ENCODE measurements at regions not wholly inside any gene's neighbourhood (a gene's known extent, or its start where the extent isn't known, plus 50 kb on each side); places are given as distances from the start of the nearest gene placed in this dataset.

- H2BK20ac ChIP-seq (ENCODE audit: low read depth, low read length): no peak overlapping the region
- H3K56ac ChIP-seq (ENCODE audit: extremely low read depth, insufficient read depth, low read length): no peak overlapping the region
- H3K4me2 ChIP-seq (ENCODE audit: low read depth, low read length): no peak overlapping the region
- intact Hi-C loops (cut with micrococcal nuclease): no loop called here
- no peak overlapping the region for H2BK120ac ChIP-seq (ENCODE audit: low read depth, low read length)
- no CpG with 5 or more reads among the region's 3 CpGs for WGBS, 2 experiments (ENCODE audit: extremely low coverage in 2 of 2, insufficient read length in 1 of 2)
- ChIA-PET CTCF (no interaction called here), POLR2A (ENCODE audit: unreplicated experiment) (no interaction called here)
- TF ChIP-seq CEBPB (IDR thresholded peaks at IDR 0.05; ENCODE audit: low read depth, low read length) (no peak), POLR2A (IDR thresholded peaks at IDR 0.05; ENCODE audit: low read depth, low read length) (no peak), FOS (IDR thresholded peaks at IDR 0.05; ENCODE audit: low read depth, low read length) (no peak)
- no peak overlapping the region for H3K27ac ChIP-seq (ENCODE audit: insufficient read depth, low read length)
- H2AK5ac ChIP-seq (ENCODE audit: low read depth, low read length): no peak overlapping the region
- no peaks in the 10 kb centered on the region for H3K9me3 ChIP-seq (ENCODE audit: control insufficient read depth, insufficient read depth, low read length)
- peaks cover 2% of the 10 kb centered on the region; the same call in 1 of the 2 replicates for H3K27me3 ChIP-seq (ENCODE audit: control insufficient read depth, insufficient read depth, low read length)
- H2AK9ac ChIP-seq (replicated peaks; ENCODE audit: low read depth, low read length, poor library complexity): no peak overlapping the region
- H3K23ac ChIP-seq (ENCODE audit: low read depth, low read length): no peak overlapping the region
- dilution Hi-C loops (cut with HindIII; ENCODE audit: low sequenced_read_pairs, unreplicated experiment): no loop called here
- H2BK5ac ChIP-seq (ENCODE audit: low read depth, low read length, poor library complexity, severe bottlenecking): no peak overlapping the region
- ATAC-seq (ENCODE audit: low read depth): no peak
- H4K20me1 ChIP-seq (ENCODE audit: insufficient read depth, low read length): no peaks in the 10 kb centered on the region
- peaks cover 7% of the 10 kb centered on the region for H3K4me1 ChIP-seq (ENCODE audit: control insufficient read depth, insufficient read depth, low read length)
- no peak overlapping the region for H4K5ac ChIP-seq (ENCODE audit: low read depth, low read length)
- no peak overlapping the region for H3K18ac ChIP-seq (ENCODE audit: low read depth, low read length)
- no peak overlapping the region for H3K4ac ChIP-seq (ENCODE audit: low read depth, low read length)
- no peak overlapping the region for H2BK15ac ChIP-seq (ENCODE audit: low read depth, low read length)
- H2AFZ ChIP-seq (replicated peaks; ENCODE audit: low read length, poor library complexity): no peak overlapping the region
- H3K9me1 ChIP-seq (ENCODE audit: insufficient read depth, low read length): peaks cover 5% of the 10 kb centered on the region; the same call in 1 of the 2 replicates
- no peak overlapping the region for H3K4me3 ChIP-seq (ENCODE audit: insufficient read depth, low read depth, low read length)
- no peak overlapping the region for H3K14ac ChIP-seq (replicated peaks; ENCODE audit: low read depth, low read length)
- in situ Hi-C loops (cut with MboI; ENCODE audit: low sequenced_read_pairs): no loop called here
- H4K8ac ChIP-seq (ENCODE audit: low read depth in 2 of 2, low read length in 2 of 2): no peak overlapping the region
- H3K36me3 ChIP-seq (ENCODE audit: control insufficient read depth, insufficient read depth, low read length): no peaks in the 10 kb centered on the region
- BruUV-seq (replicated peaks): no TSS peak
- no peak for DNase-seq
- no peak overlapping the region for H3K9ac ChIP-seq (ENCODE audit: low read depth, low read length)
- H3K79me1 ChIP-seq (ENCODE audit: low read depth in 1 of 2, low read length in 2 of 2): no peaks in the 10 kb centered on the region
- H4K91ac ChIP-seq (ENCODE audit: insufficient read depth, low read depth, low read length): no peak overlapping the region
These were observed 96.9 kb upstream of the NEDD4L start for GRCh38 chr18:57947117-57947516.

All from IMR-90 (cell line).